DND-41 (cell line): ENCODE measurements at regions not wholly inside any gene's neighbourhood (a gene's known extent, or its start where the extent isn't known, plus 50 kb on each side); places are given as distances from the start of the nearest gene placed in this dataset.

Source experiments
- EZH2 ChIP-seq: IDR thresholded peaks from 3 replicates; pipeline ENCODE4 v1.6.1; 2012; ENCODE audit warnings: borderline replicate concordance, low read depth, mild to moderate bottlenecking, moderate library complexity, low read length, inconsistent platforms; ENCODE audit not compliant: severe bottlenecking
- TF ChIP-seq, protein P1 (sequence below): IDR thresholded peaks from 2 replicates; pipeline ENCODE4 v1.5.1; 2012; ENCODE audit warnings: borderline replicate concordance, low read length, moderate library complexity, mild to moderate bottlenecking; ENCODE audit not compliant: poor library complexity, severe bottlenecking; ENCODE audit errors: extremely low read depth

DNA sequence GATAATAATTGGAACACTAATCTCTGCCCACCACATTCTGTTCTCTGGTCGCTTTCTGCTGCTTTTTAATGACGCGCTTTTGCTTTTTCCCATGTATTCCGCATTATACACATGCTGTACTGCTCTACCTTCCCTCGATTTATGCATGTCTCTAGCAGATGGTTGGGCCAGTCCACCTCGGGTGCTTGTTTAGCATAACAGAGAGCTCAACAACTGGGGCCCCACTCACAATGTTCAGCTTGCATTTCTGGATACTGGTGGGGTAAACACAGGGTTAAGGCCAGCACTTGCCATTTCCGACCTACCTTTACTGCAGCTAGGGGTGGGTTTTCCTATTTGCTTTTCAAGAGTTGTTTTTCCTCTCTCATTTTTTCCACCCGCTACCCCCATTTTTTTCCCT is 255.8 kb downstream of the SOX3 start:
- TF ChIP-seq, protein P1, sequence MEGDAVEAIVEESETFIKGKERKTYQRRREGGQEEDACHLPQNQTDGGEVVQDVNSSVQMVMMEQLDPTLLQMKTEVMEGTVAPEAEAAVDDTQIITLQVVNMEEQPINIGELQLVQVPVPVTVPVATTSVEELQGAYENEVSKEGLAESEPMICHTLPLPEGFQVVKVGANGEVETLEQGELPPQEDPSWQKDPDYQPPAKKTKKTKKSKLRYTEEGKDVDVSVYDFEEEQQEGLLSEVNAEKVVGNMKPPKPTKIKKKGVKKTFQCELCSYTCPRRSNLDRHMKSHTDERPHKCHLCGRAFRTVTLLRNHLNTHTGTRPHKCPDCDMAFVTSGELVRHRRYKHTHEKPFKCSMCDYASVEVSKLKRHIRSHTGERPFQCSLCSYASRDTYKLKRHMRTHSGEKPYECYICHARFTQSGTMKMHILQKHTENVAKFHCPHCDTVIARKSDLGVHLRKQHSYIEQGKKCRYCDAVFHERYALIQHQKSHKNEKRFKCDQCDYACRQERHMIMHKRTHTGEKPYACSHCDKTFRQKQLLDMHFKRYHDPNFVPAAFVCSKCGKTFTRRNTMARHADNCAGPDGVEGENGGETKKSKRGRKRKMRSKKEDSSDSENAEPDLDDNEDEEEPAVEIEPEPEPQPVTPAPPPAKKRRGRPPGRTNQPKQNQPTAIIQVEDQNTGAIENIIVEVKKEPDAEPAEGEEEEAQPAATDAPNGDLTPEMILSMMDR, result no peak
- TF ChIP-seq EZH2, result no peak
